Cardiac fibroblast (primary cell): ENCODE measurements at regions not wholly inside any gene's neighbourhood (a gene's known extent, or its start where the extent isn't known, plus 50 kb on each side); places are given as distances from the start of the nearest gene placed in this dataset.

Source experiments
- DNase-seq, 2 donors: peaks; one replicate each; pipeline versions ENCODE4 v3.0.0 to v3.0.0-alpha.2; 2010; ENCODE audit warnings: low read depth in 2 of 2
- H3K4me3 ChIP-seq, 2 donors: replicated peaks in 1 of 2; 1 replicate in 1 of 2; 2 replicates in 1 of 2; pipeline ENCODE4 v1.5.1; 2011; ENCODE audit warnings: low read depth in 2 of 2, low read length in 2 of 2, mild to moderate bottlenecking in 2 of 2, moderate library complexity in 1 of 2
- TF ChIP-seq, protein P1 (sequence below): IDR thresholded peaks from one replicate; pipeline ENCODE4 v1.5.1; 2011; ENCODE audit warnings: low read depth, mild to moderate bottlenecking, low read length, inconsistent platforms

DNA sequence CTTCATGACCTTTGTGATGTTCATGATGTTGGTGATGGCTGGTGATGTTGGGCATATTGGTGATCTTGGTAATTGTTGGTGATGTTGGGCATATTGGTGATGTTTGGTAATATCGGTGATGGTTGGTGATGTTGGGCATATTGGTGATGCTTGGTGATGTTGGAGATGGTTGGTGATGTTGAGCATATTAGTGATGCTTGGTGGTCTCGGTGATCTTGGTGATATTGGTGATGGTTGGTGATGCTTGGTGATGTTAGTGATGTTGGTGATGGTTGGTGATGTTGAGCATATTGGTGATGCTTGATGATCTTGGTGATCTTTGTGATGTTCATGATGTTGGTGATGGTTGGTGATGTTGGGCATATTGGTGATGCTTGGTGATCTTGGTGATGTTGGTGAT is 73.8 kb downstream of the IRX2 start:
- TF ChIP-seq, protein P1, sequence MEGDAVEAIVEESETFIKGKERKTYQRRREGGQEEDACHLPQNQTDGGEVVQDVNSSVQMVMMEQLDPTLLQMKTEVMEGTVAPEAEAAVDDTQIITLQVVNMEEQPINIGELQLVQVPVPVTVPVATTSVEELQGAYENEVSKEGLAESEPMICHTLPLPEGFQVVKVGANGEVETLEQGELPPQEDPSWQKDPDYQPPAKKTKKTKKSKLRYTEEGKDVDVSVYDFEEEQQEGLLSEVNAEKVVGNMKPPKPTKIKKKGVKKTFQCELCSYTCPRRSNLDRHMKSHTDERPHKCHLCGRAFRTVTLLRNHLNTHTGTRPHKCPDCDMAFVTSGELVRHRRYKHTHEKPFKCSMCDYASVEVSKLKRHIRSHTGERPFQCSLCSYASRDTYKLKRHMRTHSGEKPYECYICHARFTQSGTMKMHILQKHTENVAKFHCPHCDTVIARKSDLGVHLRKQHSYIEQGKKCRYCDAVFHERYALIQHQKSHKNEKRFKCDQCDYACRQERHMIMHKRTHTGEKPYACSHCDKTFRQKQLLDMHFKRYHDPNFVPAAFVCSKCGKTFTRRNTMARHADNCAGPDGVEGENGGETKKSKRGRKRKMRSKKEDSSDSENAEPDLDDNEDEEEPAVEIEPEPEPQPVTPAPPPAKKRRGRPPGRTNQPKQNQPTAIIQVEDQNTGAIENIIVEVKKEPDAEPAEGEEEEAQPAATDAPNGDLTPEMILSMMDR: no peak
- no peak for DNase-seq
- no peak overlapping the region for H3K4me3 ChIP-seq

GRCh38 chr5:2675548-2675947 is 75.9 kb downstream of the IRX2 start:
- H3K4me3 ChIP-seq: no peak overlapping the region
- DNase-seq: no peak
- TF ChIP-seq, protein P1: no peak

DNA sequence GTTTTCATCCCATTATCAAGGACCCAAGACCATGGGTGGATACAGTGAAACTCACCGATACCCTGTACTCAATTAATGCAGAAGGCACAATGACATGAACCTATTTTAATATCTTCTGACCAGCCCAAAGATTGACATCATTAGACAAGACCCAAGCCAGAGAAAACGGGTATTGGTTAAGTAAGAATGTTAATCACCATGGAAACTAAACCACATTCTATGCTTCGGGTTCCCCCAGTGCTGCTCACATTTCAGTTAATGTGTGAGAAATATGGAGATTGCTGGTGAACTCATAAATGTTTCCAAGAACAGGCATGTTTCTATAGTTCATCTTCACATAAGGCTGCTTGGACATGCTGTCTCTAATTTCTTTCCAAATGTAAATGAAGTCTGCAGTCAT is 77.0 kb downstream of the IRX2 start:
- no peak for DNase-seq
- no peak overlapping the region for H3K4me3 ChIP-seq
- TF ChIP-seq, protein P1: no peak

GRCh38 chr5:2670940-2671339 is 80.5 kb downstream of the IRX2 start:
- DNase-seq: no peak
- TF ChIP-seq, protein P1: no peak
- H3K4me3 ChIP-seq: no peak overlapping the region

GRCh38 chr5:2669913-2670312 is 81.6 kb downstream of the IRX2 start:
- H3K4me3 ChIP-seq: no peak overlapping the region
- no peak for DNase-seq
- TF ChIP-seq, protein P1: no peak

DNA sequence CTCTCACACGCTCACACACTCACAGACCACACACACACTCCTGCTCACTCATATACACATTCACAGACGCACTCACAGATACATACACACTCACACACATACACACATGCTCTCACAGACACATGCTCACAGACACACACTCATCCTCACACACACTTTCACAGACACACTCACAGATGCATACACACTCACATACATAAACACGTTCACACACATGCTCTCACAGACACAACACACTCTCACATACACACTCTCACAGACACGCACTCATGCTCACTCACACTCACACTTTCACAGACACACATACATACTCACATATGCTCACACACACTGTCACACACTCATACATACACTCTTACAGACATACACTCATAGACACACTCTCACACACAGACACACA is 82.2 kb downstream of the IRX2 start:
- no peak overlapping the region for H3K4me3 ChIP-seq
- TF ChIP-seq, protein P1: no peak
- no peak for DNase-seq

DNA sequence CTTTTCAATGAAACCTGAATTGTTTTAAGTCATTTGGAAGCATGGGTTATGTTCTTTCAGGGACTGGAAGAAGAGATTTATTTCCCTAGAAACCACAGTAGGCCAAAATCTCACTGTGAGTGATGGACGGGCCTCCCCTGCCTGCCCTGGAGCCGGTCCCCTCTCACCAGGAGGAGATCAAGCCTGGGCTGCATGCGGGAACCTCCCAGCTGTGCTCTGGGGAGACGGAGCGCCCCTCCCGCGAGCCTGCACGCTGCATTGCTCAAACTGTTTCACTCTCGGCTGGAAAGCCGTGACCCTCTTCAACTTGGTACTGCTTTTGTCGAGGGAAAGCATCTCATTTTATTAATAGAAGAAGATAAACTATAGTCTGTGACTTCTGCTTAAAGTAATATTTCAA is 85.4 kb downstream of the IRX2 start:
- no peak for DNase-seq
- no peak overlapping the region for H3K4me3 ChIP-seq
- TF ChIP-seq, protein P1: no peak
